RWPE1 (cell line): ENCODE measurements at regions not wholly inside any gene's neighbourhood (a gene's known extent, or its start where the extent isn't known, plus 50 kb on each side); places are given as distances from the start of the nearest gene placed in this dataset.

Source experiments
- CTCF ChIA-PET: fragments of 350-600 bp; sonication (Branson Sonifier 250); formaldehyde crosslinking; extraction: SDS; loops from one replicate; lab custom pipeline; 2021; lab: Yijun Ruan, JAX
- POLR2A ChIA-PET: fragments of 400-600 bp; formaldehyde crosslinking; extraction: SDS; loops from one replicate; lab custom pipeline; 2020; ENCODE audit warnings: antibody characterized with exemption; ENCODE audit not compliant: low non-redundant PET; lab: Yijun Ruan, JAX
- DNase-seq: peaks from one replicate; pipeline ENCODE4 v3.0.0; 2012; ENCODE audit warnings: low spot score
- H3K27ac ChIP-seq: fragments of 450-650 bp; 2 replicates; pipeline ENCODE4 v1.5.1; 2017
- CTCF ChIP-seq: fragments of 450-650 bp; conservative IDR thresholded peaks from 2 replicates; pipeline ENCODE4 v1.5.1; 2017; ENCODE audit warnings: low read depth, mild to moderate bottlenecking

DNA sequence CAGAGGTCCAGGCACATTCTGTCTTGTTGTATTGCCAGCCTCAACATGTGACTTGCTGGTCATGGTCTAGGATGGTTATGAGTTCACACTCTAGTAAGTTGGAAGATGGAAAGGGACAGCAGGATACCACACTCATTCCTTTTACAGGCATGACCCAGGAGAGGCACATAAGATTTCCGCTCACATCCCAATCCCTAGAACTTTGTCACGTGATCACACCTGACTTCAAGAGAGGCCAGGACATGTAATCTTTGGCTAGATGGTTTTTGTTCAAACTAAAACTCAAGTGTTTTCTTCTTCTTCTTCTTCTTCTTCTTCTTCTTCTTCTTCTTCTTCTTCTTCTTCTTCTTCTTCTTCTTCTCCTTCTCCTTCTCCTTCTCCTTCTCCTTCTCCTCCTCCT, 53.4 kb upstream of the ARX start:
- CTCF ChIA-PET, result no interaction called here
- no peak for DNase-seq
- TF ChIP-seq CTCF, result no peak

DNA sequence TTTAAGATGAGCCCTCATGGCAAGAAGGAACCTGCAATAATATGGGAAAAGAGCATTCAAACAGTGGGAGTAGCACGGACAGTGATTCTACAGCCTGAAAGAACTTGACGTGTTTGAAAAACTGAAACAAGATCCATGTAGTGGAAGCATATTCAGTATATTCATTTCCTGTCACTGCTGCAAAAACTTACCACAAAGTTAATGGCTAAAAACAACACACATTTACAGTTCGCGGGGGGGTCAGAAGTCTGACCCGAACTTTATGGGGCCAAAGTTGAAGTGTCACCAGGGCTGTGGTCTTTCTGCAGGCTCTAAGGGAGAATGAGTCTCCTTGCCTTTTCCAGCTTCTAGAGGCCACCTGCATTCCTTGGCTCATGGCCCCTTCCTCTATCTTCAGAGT, 52.6 kb upstream of the ARX start:
- no peak for TF ChIP-seq CTCF
- POLR2A ChIA-PET, result no interaction called here
- CTCF ChIA-PET, result no interaction called here
- H3K27ac ChIP-seq, result no peak overlapping the region
- no peak for DNase-seq

More for the DNA sequence above, 53.4 kb upstream of the ARX start:
- no peak overlapping the region for H3K27ac ChIP-seq
- POLR2A ChIA-PET, result no interaction called here

DNA sequence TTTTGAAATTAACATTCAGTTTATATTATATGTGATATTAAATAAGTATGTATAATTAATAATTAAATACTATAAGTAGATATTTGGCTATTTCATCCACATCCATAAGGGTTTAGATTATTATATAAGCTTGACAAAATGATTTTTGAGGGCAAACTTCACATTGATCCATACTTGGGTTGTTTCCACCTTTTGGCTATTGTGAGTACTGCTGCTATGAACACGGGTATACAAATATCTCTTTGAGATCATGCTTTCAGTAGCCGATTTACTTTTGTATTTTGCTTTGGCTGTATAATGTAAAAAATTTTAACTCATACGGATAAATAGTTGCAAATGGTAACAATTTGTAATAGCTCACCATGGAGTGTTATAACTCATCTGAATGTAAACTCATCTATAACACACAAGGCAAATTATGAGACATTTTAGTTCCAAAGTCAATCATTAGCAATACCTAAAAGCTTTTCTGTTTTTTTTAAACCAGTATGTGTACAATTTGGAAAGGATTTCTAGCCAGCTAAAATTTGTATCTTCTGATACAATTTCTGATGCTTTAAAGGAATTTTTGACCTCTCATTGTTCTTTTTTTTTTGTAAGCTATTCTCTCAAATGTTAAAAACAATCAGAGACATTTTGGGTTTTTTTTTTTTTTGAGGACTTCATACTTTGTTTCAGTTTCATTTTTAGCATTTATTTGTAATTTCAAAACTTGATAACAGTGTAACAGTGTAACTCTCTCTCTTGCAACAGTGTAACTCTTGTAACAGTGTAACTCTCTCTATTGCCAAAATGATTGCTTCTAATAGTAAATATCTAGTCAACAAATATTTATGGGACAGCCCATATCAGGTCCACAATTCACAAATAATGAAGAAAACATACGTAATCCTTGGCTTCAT, 51.8 kb upstream of the ARX start:
- POLR2A ChIA-PET, result no interaction called here
- CTCF ChIA-PET, result interaction anchor here (0.6 to 0.8 kb wide), 2 partner anchors 18 to 65 kb away, joined by 5 to 6 read pairs; no protein-coding TSS in a partner anchor
- no peak for DNase-seq
- no peak overlapping the region for H3K27ac ChIP-seq
- no peak for TF ChIP-seq CTCF

DNA sequence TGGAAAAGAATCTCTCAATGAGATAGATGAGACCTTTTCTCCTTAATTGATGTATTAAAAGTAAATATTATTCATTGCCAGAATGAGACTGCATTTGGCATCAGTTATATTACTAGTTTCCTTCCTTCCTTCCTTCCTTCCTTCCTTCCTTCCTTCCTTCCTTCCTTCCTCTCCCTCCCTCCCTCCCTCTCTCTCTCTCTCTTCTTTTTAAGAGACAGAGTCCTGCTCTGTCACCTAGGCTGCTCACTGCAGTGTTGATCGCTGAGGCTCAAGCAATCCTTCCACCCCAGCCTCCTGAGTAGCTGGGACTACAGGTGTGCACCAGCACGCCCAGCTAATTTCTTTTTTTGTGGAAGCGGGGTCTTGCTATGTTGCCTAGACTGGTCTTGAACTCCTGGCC, 50.4 kb upstream of the ARX start:
- H3K27ac ChIP-seq, result no peak overlapping the region
- DNase-seq, result no peak
- CTCF ChIA-PET, result no interaction called here
- TF ChIP-seq CTCF, result no peak
- POLR2A ChIA-PET, result no interaction called here
